ENCODE measurements at regions not wholly inside any gene's neighbourhood (a gene's known extent, or its start where the extent isn't known, plus 50 kb on each side); places are given as distances from the start of the nearest gene placed in this dataset.

GRCh38 chr7:114085592-114086501 lies 167.0 kb upstream of the PPP1R3A start:
- intact Hi-C loops (cut with micrococcal nuclease): loop anchor here (10.0 kb wide), 2 partner anchors 319 to 1619 kb away; no protein-coding TSS in a partner anchor
- ChIA-PET CTCF (no interaction called here), POLR2A (no interaction called here)
- Mint-ChIP-seq H3K4me3 (peak overlapping the region; percentile 89), H3K36me3 (ENCODE audit: low read depth) (no peaks in the 10 kb centered on the region), H3K27me3 (peaks cover 61% of the 10 kb centered on the region), H3K9me3 (no peaks in the 10 kb centered on the region), H3K27ac (no peak overlapping the region), H3K4me1 (peaks cover 53% of the 10 kb centered on the region)
- ATAC-seq (ENCODE audit: low read depth): peak; percentile 52
- DNase-seq: no peak
- TF ChIP-seq CTCF (IDR thresholded peaks at IDR 0.05): no peak

- Mint-ChIP-seq H3K27me3 (peaks cover 66% of the 10 kb centered on the region), H3K4me1 (peaks cover 53% of the 10 kb centered on the region), H3K36me3 (ENCODE audit: low read depth) (no peaks in the 10 kb centered on the region), H3K27ac (no peak overlapping the region), H3K4me3 (peak overlapping the region; percentile 89), H3K9me3 (no peaks in the 10 kb centered on the region)
- no peak for TF ChIP-seq CTCF (IDR thresholded peaks at IDR 0.05)
- ATAC-seq (ENCODE audit: low read depth) (peak; percentile 7), DNase-seq (no peak)
- intact Hi-C loops (cut with micrococcal nuclease): loop anchor here (10.0 kb wide), 2 partner anchors 320 to 1620 kb away; no protein-coding TSS in a partner anchor
- ChIA-PET POLR2A (no interaction called here), CTCF (no interaction called here)
Measured at GRCh38 chr7:114085313-114085591, 166.4 kb upstream of the PPP1R3A start.

GRCh38 chr7:114084472-114085312 lies 165.9 kb upstream of the PPP1R3A start:
- Mint-ChIP-seq H3K9me3 (no peaks in the 10 kb centered on the region), H3K27me3 (peaks cover 69% of the 10 kb centered on the region), H3K4me1 (peaks cover 53% of the 10 kb centered on the region), H3K4me3 (peak overlapping the region; percentile 89), H3K36me3 (ENCODE audit: low read depth) (no peaks in the 10 kb centered on the region), H3K27ac (no peak overlapping the region)
- ChIA-PET CTCF (no interaction called here), POLR2A (no interaction called here)
- DNase-seq (no peak), ATAC-seq (ENCODE audit: low read depth) (no peak)
- no peak for TF ChIP-seq CTCF (IDR thresholded peaks at IDR 0.05)
- intact Hi-C loops (cut with micrococcal nuclease): loop anchor here (10.0 kb wide), 2 partner anchors 320 to 1620 kb away; no protein-coding TSS in a partner anchor

DNA sequence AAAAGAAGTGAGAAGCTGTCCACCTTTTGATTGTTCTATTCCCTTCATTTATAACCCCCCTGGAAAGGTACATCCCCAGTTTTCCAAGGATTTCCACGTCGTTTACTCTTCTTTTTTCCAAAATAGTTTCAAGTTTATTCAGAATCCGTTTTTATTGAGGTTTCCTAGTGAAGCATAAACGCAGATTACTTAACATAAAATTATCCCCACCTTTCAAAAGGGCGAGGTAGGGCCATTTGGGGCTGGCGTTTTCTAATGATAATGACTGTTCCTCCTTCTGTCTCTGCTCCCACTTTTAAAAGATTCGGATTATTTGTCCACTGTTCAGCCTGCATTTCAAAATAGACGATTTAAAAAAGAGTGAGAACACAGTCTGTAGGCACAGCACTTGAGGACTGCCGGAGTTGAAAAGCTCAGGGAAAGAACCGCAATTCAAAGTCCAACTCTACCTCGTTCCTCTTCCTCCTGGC lies 165.2 kb upstream of the PPP1R3A start:
- peaks cover 53% of the 10 kb centered on the region for H3K4me1 Mint-ChIP-seq
- DNase-seq (no peak), ATAC-seq (ENCODE audit: low read depth) (no peak)
- TF ChIP-seq CTCF (IDR thresholded peaks at IDR 0.05): no peak
- H3K4me3 Mint-ChIP-seq: peak overlapping the region; percentile 69
- intact Hi-C loops (cut with micrococcal nuclease): loop anchor here (10.0 kb wide), 2 partner anchors 321 to 1621 kb away; no protein-coding TSS in a partner anchor
- POLR2A ChIA-PET: no interaction called here
- CTCF ChIA-PET: no interaction called here
- no peak overlapping the region for H3K27ac Mint-ChIP-seq
- H3K36me3 Mint-ChIP-seq (ENCODE audit: low read depth): no peaks in the 10 kb centered on the region
- peaks cover 73% of the 10 kb centered on the region for H3K27me3 Mint-ChIP-seq
- no peaks in the 10 kb centered on the region for H3K9me3 Mint-ChIP-seq
